ENCODE measurements at regions not wholly inside any gene's neighbourhood (a gene's known extent, or its start where the extent isn't known, plus 50 kb on each side); places are given as distances from the start of the nearest gene placed in this dataset.

DNA sequence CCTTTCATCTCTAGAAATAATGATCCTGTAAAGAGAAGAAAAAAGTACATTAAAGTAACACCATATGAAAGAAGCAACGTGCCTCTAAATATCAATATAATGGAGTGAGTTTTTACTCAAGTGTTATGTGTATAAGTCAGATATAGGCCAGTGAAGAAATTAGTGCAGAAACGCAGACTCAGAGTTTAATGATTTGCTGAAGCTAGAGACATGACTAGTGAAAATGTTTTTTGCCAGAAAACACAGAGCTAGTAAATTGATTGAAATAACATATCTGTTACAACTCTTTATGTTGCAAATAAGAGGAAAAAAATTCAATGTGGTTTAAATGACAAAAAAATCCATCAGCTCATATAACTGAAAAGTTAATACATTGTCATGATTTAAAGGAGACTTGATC is 217.2 kb upstream of the NXPH2 start:
- no peak for DNase-seq (ENCODE audit: extremely low spot score in 2 of 2)
- Histone ChIP-seq H3K27me3 (no peaks in the 10 kb centered on the region), H3K27ac (no peak overlapping the region), H3K36me3 (no peaks in the 10 kb centered on the region), H3K9me3 (no peaks in the 10 kb centered on the region), H3K4me3 (no peak overlapping the region), H3K4me1 (no peaks in the 10 kb centered on the region)
- TF ChIP-seq POLR2A (IDR thresholded peaks at IDR 0.05) (no peak), CTCF (IDR thresholded peaks at IDR 0.05) (no peak), POLR2AphosphoS5 (IDR thresholded peaks at IDR 0.05; ENCODE audit: insufficient read depth in 1 of 2, low read depth in 1 of 2) (no peak)
- intact Hi-C loops (cut with DNase I): no loop called here

DNA sequence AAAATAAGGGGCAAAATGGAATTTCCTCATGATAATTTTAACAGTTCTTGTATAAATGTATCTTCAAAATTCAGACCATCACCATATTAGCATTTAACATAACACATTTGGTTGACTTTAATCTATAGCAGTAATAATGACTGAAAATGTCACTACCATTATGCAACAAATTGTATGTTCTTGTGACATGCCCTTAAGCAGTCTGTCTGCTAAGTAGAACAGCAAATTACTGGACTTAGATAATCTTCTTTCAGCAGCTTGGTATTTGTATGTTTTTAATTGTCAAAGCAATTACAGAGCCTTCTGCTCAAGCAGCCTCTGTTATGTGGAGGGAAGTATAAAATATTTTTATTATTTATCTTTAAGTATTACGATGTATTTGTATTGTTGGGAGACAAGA is 214.3 kb upstream of the NXPH2 start:
- no peak for DNase-seq (ENCODE audit: extremely low spot score in 2 of 2)
- intact Hi-C loops (cut with DNase I): no loop called here
- TF ChIP-seq POLR2AphosphoS5 (IDR thresholded peaks at IDR 0.05; ENCODE audit: insufficient read depth in 1 of 2, low read depth in 1 of 2) (no peak), CTCF (IDR thresholded peaks at IDR 0.05) (no peak), POLR2A (IDR thresholded peaks at IDR 0.05) (no peak)
- no peaks in the 10 kb centered on the region for H3K4me1 ChIP-seq
- H3K9me3 ChIP-seq: no peaks in the 10 kb centered on the region
- no peak overlapping the region for H3K4me3 ChIP-seq
- no peaks in the 10 kb centered on the region for H3K36me3 ChIP-seq
- no peak overlapping the region for H3K27ac ChIP-seq
- no peaks in the 10 kb centered on the region for H3K27me3 ChIP-seq

GRCh38 chr2:138985881-138986280 is 205.7 kb upstream of the NXPH2 start:
- Histone ChIP-seq H3K9me3 (no peaks in the 10 kb centered on the region), H3K36me3 (no peaks in the 10 kb centered on the region), H3K27me3 (no peaks in the 10 kb centered on the region), H3K4me3 (no peak overlapping the region), H3K4me1 (no peaks in the 10 kb centered on the region), H3K27ac (no peak overlapping the region)
- intact Hi-C loops (cut with DNase I): no loop called here
- TF ChIP-seq CTCF (IDR thresholded peaks at IDR 0.05) (no peak), POLR2A (IDR thresholded peaks at IDR 0.05) (no peak), POLR2AphosphoS5 (IDR thresholded peaks at IDR 0.05; ENCODE audit: insufficient read depth in 1 of 2, low read depth in 1 of 2) (no peak)
- no peak for DNase-seq (ENCODE audit: extremely low spot score in 2 of 2)

DNA sequence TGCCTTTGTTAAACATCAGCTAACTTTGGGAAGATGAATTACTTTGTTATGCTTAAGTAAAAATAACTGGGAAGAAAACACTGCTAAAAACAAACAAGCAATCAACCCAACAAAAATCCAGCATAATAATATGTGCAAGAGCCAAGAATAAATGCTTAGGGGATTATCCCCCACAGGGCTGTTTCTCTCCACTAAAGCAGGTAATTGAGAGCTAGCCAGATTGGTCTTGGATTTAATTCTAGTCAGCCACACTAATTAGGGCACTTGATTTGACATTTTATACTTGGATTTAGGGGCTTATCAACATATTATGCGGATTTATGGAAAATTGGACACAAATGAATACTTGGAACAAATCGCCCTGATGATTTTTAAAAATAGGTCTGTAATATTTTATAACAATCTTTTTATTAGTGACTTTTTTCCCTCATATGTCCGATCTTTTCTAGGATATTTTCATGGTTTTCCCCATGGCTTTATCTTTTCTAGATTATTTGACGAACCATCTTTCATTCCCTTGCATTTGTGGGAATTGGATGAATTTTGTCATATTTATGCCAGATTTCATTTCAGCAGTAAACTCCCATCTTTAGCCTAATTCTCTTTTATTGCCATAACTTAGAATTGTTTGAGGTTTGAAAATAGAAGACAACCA is 199.1 kb upstream of the NXPH2 start:
- H3K4me3 ChIP-seq: no peak overlapping the region
- no peak for DNase-seq (ENCODE audit: extremely low spot score in 2 of 2)
- no peak overlapping the region for H3K27ac ChIP-seq
- H3K4me1 ChIP-seq: no peaks in the 10 kb centered on the region
- H3K9me3 ChIP-seq: no peaks in the 10 kb centered on the region
- intact Hi-C loops (cut with DNase I): no loop called here
- TF ChIP-seq CTCF (IDR thresholded peaks at IDR 0.05) (no peak), POLR2A (IDR thresholded peaks at IDR 0.05) (no peak), POLR2AphosphoS5 (IDR thresholded peaks at IDR 0.05; ENCODE audit: insufficient read depth in 1 of 2, low read depth in 1 of 2) (no peak)
- no peaks in the 10 kb centered on the region for H3K36me3 ChIP-seq
- no peaks in the 10 kb centered on the region for H3K27me3 ChIP-seq

DNA sequence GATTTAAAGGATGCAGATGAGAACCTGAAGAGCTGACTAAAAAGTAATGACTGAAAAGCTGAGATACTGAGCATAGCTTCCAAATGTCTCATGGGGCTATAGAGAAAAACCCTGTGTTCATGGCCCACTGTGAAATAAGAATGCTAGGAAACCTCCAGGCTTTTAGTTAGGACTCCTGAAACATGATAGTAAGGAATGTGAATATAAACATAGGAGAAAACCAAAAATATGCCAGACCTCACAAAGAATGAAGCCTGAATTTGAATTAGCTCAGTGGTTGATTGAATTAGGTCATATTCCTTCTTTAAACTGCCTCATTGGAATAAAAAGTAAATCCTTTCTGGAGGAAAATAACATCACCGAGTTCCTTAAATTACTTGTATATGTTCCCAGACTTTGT is 194.5 kb upstream of the NXPH2 start:
- Histone ChIP-seq H3K9me3 (no peaks in the 10 kb centered on the region), H3K27ac (no peak overlapping the region), H3K36me3 (no peaks in the 10 kb centered on the region), H3K27me3 (no peaks in the 10 kb centered on the region), H3K4me1 (no peaks in the 10 kb centered on the region), H3K4me3 (no peak overlapping the region)
- no peak for DNase-seq (ENCODE audit: extremely low spot score in 2 of 2)
- intact Hi-C loops (cut with DNase I): no loop called here
- TF ChIP-seq CTCF (IDR thresholded peaks at IDR 0.05) (no peak), POLR2AphosphoS5 (IDR thresholded peaks at IDR 0.05; ENCODE audit: insufficient read depth in 1 of 2, low read depth in 1 of 2) (no peak), POLR2A (IDR thresholded peaks at IDR 0.05) (no peak)

Measured in vagina (tissue), 2 donors.